NCI-H2171 (cell line): ENCODE measurements at regions not wholly inside any gene's neighbourhood (a gene's known extent, or its start where the extent isn't known, plus 50 kb on each side); places are given as distances from the start of the nearest gene placed in this dataset.

Experiments
- DNase-seq: peaks from one replicate; lab custom pipeline; 2025; lab: John Stamatoyannopoulos, UW

- no peak for DNase-seq
Measured at GRCh38 chr21:27314131-27314530, 347.2 kb upstream of the ADAMTS5 start.

- no peak for DNase-seq
Measured at GRCh38 chr21:27306791-27307775, 340.2 kb upstream of the ADAMTS5 start.

- no peak for DNase-seq
Measured at GRCh38 chr21:27306206-27306605, 339.3 kb upstream of the ADAMTS5 start.

- no peak for DNase-seq
Measured at GRCh38 chr21:27301220-27301619, 334.3 kb upstream of the ADAMTS5 start.

- no peak for DNase-seq
Measured at GRCh38 chr21:27300770-27301169, 333.9 kb upstream of the ADAMTS5 start.

GRCh38 chr21:27298465-27298864 is 331.6 kb upstream of the ADAMTS5 start:
- DNase-seq, result peak; percentile 62

GRCh38 chr21:27293239-27293638 is 326.4 kb upstream of the ADAMTS5 start:
- no peak for DNase-seq

- DNase-seq, result no peak
Measured at GRCh38 chr21:27292783-27293182, 325.9 kb upstream of the ADAMTS5 start.

- no peak for DNase-seq
Measured at GRCh38 chr21:27292229-27292628, 325.3 kb upstream of the ADAMTS5 start.

- DNase-seq, result no peak
Measured at GRCh38 chr21:27291006-27291405, 324.1 kb upstream of the ADAMTS5 start.

- DNase-seq, result no peak
Measured at GRCh38 chr21:27290028-27290427, 323.1 kb upstream of the ADAMTS5 start.

- DNase-seq, result no peak
Measured at GRCh38 chr21:27286760-27287159, 319.9 kb upstream of the ADAMTS5 start.

GRCh38 chr21:27277110-27277509 is 310.2 kb upstream of the ADAMTS5 start:
- DNase-seq, result no peak

GRCh38 chr21:27275294-27275927 is 308.5 kb upstream of the ADAMTS5 start:
- DNase-seq, result no peak

GRCh38 chr21:27269644-27270043 is 302.8 kb upstream of the ADAMTS5 start:
- DNase-seq, result no peak

- DNase-seq, result no peak
Measured at GRCh38 chr21:27268290-27268689, 301.4 kb upstream of the ADAMTS5 start.

GRCh38 chr21:27265949-27266348 is 299.1 kb upstream of the ADAMTS5 start:
- no peak for DNase-seq

- DNase-seq, result no peak
Measured at GRCh38 chr21:27265492-27265891, 298.6 kb upstream of the ADAMTS5 start.

- DNase-seq, result no peak
Measured at GRCh38 chr21:27261676-27262075, 294.8 kb upstream of the ADAMTS5 start.

- DNase-seq, result no peak
Measured at GRCh38 chr21:27260728-27261127, 293.8 kb upstream of the ADAMTS5 start.

- no peak for DNase-seq
Measured at GRCh38 chr21:27258742-27259448, 292.0 kb upstream of the ADAMTS5 start.

- DNase-seq, result no peak
Measured at GRCh38 chr21:27257908-27258556, 291.1 kb upstream of the ADAMTS5 start.
